HS-5 (cell line): ENCODE measurements at regions not wholly inside any gene's neighbourhood (a gene's known extent, or its start where the extent isn't known, plus 50 kb on each side); places are given as distances from the start of the nearest gene placed in this dataset.

Experiments
- DNase-seq: peaks from one replicate; pipeline ENCODE4 v3.0.0-alpha.2; 2012; ENCODE audit warnings: low read depth

DNA sequence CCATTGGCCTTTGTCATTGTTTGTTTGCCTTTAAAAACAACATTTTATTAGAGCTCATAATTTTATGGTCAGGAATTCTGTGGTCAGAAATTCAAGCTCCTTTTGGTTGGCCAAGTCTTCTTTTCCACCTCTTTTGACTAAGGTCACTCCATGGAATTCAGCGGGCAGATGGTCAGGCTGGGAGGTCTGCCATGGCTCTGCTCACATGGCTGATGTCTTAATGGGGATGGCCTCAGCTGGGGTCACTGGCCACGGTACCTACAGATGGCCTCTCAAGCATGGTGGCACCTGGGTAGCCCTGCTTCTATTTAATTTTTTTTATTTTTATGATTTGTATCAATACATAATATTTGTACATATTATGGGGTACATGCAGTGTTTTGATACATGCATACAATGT lies 360.8 kb upstream of the MCTP2 start:
- no peak for DNase-seq

DNA sequence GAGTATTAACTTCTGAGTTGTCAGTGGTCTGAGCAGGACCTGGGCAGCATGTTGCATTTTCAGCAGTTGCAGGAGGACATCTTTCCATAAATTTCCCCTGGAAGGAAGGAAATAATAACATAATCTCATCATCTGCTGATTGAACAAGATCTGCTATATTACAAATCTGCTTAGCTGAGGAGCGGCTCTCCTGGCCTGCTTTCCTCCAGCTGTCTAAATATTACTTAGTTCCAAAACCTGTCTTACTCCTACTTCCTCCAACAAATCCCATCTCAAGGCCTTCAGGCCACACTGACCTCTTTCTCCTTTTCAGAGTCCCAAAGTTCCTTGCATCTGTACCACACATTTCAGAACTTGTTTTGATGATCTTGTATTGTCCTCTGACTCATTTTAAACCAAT lies 364.4 kb upstream of the MCTP2 start:
- no peak for DNase-seq

DNA sequence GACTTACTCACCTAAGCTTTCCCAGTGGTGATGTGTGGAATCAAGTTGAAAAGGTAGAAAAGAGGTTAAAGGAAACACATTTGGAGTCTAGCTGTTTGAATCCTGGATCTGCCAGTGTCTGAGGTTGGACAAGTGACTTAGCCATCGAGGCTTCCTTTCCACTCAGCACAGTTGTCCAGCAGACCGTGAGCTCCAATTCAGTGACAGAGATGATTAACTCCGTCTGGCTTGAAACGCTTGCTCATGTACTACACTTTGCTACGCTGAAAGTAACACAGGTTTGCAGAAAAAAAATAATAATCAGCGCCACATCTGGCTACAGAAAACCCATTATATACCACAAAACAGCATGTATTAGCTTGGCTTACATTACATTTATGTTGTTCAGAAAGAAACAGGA lies 364.9 kb upstream of the MCTP2 start:
- DNase-seq: no peak

DNA sequence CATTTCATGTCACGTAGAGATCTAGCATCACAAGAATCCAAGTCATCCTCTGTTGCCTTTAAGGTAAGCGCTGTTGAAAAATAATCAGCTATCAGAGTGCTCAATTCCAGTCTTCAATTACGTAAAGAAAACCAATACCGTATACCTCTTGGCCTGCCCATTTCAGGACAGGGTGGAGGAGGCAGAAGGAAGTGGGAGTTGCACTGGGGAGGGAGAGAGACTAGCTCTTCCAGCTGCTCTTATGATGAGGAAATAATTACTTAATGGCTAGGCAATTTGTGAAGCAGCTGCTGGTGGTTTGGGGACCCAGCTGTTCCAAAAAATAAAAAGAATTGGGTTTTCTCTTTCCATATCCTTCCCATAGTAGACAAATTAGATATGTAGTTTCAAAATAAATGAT lies 365.8 kb upstream of the MCTP2 start:
- no peak for DNase-seq

DNA sequence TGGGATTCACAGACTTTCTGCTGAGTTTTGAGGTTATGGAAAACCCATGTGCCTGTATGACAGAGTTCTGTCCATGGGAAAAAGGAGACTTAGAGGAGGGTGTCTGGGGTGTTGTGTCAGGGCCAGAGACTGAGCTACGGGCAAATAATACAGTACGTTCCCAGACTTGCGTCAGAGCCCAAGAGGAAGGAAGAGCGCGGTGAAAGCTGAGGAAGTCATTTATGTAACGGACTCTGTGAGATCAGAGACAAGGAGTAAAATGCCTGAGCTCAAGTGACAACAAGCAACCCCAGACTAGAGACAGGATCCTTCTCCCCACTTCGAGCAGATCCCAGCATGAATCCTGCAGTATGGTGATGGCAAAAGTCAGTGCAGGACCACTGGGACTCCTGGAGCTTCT lies 368.6 kb upstream of the MCTP2 start:
- DNase-seq: no peak

DNA sequence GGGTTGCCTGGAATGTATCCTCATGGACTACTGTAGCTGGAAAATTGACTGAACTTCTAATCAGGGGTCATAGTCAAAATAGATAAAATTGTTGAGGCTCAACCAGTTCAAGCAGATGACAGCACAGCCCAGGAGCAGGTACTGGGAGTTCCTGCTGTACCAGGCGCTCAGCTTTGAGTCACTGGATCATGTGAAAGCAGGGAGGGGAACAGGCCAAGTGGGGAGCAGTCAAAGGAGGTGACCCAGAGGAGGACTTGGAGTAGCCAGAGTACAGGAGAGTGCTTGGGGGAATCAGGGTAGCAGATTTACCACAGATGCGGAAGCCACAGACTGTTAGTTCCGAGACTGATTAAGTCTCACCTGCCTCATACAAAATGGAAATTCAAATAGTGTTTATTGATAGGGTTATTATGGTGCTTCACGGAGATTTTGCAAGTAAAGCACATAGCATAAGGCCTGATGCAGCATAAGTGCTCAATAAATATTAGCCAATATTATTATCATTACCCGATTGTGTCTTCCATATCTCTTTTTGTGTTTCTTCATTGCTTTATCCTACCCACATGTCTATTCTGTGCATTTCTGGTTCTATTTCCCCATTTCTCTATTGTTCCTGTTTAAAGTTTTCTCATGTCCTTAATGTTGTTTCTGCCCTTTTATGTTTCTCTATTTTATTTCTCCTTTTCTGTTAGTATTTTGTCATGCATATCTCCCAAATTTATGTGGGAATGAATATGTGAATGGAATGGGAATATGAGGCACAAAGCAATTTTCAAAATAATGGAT lies 369.2 kb upstream of the MCTP2 start:
- no peak for DNase-seq

DNA sequence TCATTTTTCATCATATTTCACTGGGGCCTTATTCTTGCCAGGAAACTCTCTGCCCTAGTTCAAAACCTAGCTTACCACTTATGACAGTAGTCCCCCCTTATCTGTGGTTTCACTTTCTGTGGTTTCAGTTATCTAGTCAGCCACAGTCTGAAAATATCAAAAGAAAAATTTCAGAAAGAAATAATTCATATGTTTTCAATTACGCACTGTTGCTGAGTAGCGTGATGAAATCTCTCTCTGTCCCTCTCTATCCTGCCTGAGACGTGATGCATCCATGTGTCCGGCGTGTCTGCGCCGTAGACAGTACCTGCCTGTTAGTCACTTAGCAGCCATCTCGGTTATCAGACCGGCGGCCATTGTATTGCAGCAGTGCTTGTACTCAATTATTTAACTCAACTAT lies 369.9 kb upstream of the MCTP2 start:
- no peak for DNase-seq

DNA sequence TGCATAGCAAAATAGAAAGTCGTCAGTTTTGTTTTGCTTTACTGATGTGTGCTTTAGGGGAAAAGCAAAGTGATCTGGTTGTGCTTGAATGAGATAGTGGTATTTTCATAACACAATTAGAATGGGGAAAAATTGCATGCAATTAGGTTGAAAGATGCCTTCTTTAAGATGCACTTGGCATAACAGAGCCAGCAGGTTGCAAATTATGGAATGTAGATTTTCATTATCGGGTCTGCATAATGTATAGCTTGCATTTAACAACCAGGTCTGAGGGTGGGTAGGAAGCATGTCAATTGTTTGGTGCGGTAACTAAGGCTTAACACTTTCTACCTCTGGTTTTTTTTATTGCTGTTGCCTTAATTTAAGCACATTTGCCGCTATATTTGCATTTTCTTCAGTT lies 370.7 kb upstream of the MCTP2 start:
- no peak for DNase-seq

DNA sequence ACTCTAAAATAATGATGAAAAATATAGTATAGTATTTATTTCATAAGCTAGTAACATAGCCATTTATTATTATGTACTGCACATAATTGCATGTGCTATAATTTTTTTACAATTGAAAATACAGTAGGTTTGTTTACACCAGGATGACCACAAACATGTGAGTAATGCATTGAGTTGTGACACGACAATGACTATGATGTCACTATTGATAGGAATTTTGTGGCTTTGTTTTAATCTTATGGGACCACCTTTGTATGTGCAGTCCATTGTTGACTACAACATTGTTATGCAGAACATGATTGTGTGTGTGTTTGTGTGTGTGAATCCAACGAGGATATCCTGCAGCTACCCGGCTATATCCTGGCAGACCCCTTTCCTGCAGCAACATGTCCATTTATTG lies 372.2 kb upstream of the MCTP2 start:
- DNase-seq: no peak

DNA sequence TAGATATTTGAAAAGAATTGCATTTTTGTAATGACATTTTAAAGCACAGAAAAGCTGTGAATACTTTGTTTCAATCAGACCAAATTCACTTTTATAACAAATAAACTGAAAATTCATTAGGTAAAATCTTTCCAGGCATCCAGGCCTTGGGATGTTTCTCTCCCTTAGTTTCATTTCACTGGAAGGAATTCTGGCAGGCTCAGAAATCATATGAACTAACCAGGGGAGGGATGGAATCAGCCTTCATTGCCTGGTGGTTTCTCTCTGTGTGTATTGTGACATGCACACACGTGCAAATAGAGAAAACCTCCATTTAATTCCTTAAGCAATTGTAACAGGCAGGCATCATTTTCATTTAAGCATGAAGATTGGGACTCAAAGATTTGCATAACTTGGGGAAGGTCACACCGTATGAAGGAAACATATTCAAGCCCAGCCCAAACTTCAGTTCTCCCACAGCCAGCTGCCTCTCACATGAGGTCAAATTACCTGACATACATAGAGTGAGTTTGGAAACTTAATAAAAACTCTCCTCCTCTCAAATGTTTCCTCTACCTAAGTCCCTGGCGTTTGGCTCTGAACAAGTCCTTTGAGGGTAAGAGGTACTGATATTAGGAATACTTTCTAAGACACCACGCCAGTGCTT lies 376.1 kb upstream of the MCTP2 start:
- DNase-seq: no peak

DNA sequence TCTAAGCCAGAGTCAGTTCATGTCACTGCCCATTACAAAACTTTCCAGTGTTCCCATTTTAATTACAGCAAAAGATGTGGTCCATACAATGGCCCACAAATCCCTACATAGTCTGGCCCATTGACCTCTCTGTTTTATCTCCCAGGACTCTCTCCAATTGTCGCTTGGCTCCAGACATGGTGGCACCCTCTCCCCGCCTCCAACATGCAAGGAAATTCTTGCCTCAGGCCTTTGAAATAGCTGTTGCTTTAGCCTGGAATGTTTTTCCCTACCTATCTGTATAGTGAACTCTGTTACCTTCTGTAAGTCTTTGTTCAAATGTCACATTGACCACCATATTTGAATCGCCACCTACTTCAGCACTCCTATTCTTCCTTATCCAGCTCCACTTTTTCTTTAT lies 377.3 kb upstream of the MCTP2 start:
- DNase-seq: no peak

DNA sequence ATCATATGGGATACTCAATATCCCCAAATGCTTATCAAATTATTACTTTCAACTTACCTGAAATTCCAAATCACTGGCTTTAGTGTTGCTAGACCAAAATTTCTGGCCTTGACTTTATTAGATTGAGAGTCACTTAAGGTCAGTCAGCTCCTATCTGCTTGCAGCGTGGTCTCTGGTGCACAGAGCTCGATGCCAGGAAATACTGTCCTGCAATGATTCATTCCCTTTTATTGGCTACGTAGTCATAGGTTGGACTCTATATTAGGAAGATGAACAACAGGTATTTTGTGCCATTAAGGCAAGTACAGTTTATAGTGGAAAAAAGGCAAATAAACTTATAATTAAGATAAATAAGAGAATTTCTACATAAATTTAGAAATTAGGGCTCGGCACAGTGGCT lies 378.6 kb upstream of the MCTP2 start:
- no peak for DNase-seq

DNA sequence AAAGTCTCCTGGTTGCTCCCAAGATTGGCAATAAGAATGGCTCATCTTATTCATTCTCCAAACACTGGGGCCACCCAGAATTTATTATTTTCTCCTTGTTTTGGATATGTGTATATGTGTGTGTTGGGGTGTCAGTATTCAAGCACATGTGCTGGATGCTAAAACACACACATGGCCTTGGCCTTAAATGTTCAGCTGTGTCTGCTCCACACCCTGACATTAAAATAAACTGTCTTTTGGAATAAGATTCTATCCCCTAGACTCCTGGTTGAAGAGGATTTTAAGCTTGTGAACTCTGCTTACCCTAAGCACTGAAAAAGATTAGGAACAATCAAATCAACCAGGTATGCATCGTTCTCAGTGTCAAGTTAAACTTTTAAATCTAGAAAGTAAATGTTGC lies 382.9 kb upstream of the MCTP2 start:
- DNase-seq: no peak

DNA sequence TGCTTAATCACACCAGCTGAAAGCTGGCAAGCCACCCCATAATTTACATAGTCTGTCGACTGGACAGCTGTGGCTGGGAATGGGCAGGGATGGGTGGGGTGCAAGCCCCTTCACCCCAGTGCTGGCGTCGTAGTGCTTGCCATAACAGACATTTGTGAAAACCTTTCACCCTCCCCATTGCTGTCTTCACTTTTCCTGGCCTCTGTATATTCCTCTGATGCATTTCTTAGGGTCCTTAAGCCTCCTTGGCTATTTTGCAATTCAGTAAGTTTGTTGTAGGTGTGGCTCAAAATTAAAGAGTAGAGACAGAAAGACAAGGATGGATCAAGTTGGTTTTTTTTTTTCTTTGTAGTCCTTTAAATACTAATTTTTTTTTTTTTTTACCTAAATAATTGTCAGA lies 383.3 kb upstream of the MCTP2 start:
- DNase-seq: no peak

DNA sequence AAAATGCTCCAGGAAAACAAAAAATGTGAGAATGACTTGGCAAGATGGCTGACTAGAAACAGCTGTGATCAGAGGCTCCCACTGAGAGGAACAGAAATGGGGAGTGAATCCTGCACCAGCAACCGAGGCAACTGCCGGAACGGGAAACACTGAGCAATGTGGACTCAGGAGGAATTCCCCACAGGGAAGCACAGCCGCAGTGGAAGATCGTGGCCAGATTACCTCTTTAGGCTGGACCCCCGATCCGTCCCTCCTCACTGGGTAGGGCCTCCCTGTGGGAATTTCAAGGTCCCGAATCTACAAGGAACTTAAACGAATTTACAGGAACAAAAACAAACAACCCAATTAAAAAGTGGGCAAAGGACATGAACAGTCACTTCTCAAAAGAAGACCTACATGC lies 385.2 kb upstream of the MCTP2 start:
- no peak for DNase-seq

DNA sequence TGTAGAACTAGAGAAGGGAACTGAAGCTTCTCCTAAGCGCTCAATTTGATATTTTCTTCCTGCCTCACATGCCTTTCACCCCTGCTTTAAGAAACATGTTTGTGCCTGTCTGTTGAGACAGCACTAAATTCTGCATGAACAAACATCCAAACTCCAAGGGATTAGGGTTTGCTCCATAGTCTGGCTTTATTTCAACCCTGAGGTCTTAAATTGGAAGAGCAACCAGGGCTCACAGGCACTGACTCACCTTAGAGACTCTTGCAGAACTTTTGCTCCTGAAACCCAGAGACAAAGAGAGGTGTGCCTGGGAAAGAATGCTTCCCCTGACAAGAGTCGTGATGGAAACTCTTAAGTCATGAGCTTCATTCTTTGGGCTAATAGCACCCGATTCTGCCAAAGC lies 393.9 kb upstream of the MCTP2 start:
- no peak for DNase-seq

DNA sequence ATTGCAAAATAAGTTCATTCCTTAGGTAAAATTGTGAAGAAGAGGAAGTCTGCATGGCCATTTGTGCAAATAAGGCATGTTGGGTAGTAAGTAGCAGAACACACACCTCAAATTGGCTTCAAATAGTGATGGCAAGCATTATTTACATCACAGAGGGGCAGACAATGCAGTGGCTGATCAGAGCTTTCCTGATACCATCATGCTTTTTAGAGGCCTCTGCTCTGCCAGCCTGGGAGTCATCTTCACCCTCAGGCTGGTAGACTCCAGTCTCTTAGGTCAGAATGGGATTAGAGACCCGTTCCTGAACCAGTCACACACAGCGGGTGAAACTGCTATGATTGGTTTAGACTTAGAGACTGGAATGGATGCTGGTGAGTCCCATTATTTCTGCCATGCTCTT lies 396.0 kb upstream of the MCTP2 start:
- no peak for DNase-seq

DNA sequence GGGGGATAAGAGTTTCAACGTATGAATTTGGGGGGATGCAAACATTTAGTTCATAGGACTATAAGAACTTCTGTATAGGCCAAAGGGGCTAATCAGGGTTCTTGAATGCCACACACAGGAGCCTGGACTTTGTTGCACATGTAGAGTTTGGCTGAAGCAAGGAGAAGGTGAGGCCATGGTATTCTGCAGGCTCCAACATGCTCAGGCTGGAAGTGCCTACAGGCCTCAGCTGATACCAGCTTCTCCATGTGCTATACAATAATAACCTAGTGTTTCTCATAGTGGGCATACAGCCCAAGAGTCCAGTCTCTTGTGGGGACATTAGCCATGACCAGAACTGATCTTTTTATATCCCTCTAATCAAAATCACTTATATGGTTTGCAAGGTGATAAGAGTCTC lies 399.7 kb upstream of the MCTP2 start:
- no peak for DNase-seq

DNA sequence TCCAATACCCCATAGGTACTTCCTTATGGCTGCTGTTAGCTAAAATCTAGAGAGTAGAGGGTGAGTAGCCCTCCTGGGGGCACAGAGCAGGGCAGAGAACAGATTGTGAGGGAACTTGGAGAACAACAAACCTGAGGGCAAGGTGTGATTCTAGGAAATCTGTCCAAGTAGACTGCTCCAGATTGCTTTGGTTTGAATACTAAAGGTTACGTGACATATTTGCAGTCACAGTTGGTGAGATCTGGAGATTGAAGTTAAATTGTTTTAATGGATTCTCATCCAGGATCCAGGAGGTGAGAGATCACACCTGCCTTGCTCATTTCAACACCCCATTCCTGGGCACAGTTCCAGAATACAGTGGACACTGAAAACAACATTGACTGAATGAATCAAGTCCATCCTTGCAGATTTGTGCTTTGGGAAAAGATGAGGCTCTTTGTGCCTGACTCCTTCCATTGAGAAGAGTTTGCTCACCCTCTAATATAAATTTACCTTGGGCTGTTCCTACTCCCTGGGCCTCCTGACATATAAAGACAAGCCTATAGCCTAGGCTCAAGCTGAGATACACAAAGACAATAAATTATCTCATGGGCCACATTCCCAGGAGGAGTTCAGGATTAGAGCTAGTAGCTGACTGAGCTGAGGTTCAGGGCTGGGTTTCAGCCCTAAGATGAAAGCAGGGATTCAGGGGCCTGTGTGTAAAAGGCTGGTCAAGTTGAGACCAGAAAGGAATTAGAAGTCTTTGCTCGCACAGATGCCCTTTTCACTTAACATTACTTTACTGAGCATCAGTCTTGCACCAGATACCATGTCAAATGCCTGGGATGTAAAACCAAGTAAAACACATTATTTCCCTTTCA lies 400.9 kb upstream of the MCTP2 start:
- DNase-seq: no peak

DNA sequence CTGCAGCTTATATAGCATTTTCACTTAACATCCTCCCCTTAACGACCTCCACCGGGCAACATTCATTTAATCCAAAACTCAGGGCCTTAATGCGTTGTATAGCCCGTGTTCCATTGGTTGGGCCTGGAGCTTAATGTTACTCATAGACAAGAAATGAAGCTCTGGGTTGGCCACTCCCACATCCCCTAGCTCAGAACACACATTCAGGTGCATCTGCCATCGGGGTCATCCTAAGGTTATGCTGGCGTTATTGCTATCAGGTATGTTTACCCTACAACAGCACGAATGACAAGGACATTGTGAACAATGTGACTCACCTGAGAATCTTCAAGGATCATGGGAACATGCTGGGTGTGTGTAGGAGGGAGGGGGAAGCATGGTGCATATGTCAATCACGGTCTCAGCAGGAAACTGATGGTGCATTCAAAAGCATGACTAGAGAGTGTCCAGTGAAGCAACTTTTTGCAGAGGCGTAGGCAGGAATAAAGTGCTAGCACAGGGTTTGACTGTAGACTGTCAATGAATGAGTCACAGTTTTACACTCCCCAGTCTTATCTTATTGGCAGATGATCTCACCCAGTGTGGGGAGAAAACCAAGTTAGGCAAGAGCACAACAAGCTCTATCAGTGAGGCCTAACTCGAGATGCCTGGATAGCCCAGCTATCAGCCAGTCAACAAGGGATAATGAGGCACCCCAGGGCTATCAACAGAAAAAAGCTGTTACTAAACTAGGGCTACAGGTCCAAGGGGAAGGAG lies 402.1 kb upstream of the MCTP2 start:
- no peak for DNase-seq

DNA sequence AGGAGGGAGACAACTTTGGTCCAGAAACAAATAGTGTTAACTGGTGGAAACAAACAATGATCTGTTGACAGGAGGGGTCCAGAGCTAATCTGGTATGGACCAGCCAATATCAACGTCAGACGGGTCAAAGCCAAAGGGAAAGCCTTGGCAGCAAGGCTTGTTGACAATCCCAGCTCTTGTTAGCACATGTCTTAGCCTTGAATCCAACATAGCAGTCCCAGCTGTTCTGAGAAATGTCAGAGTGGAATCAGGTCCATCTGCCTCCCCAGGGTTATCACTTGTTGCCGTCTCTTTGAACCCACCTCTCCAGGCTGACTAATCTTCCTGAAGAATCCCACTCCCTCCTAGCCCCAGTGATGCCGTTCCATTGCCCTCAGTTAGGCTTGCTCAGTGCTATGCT lies 404.6 kb upstream of the MCTP2 start:
- DNase-seq: no peak

DNA sequence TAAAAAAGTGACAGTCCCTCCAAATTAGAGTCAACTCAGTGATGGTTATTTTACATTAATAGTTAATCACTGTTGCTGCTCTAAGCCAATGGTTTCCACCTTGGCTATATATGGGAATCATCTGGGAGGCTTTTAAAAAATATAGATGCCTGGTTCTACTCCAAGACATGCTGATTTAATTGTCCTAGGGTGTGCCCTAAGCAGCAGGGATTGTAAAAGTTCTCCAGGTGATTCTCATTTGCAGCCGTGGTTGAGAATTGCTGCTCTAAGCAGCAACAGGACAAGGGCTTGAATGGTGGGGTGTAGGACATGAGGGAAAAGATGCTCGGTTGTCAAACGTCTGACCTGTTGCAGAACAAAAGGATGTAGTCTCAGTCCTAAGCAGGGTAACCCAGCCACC lies 405.1 kb upstream of the MCTP2 start:
- no peak for DNase-seq
